NCI-H1417 (cell line): ENCODE measurements at regions not wholly inside any gene's neighbourhood (a gene's known extent, or its start where the extent isn't known, plus 50 kb on each side); places are given as distances from the start of the nearest gene placed in this dataset.
A peak's percentile ranks its signal among the peaks of the same experiment; 100 is the strongest.

Experiments
- DNase-seq, 3 experiments: peaks; one replicate each; lab custom pipeline; 2025; lab: John Stamatoyannopoulos, UW

GRCh38 chr11:28619846-28620540, 511.8 kb downstream of the METTL15 start:
- no peak for DNase-seq

DNA sequence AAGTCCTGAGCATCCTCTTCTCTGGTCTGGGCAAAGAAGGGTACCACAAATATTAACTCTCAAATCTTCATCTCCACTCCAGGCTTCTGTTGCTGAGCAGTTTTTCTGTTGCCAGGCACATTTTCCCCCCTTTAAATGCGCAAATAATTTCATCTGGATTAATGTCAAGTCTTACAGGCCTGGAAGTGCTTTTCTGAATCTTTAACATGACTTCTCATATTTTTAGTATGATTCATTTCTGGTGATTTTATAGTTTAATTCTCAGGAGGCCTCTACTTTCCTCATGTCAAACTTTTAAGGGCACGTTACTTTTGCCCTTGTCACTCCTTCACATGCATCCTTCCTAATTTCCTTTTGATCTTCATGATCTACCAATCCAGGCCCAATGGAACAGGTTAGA, 510.2 kb downstream of the METTL15 start:
- DNase-seq = no peak

- DNase-seq = no peak
Observed at GRCh38 chr11:28616160-28616965, 508.2 kb downstream of the METTL15 start.

- no peak for DNase-seq
Observed at GRCh38 chr11:28615542-28615941, 507.4 kb downstream of the METTL15 start.

GRCh38 chr11:28606930-28607329, 498.7 kb downstream of the METTL15 start:
- no peak for DNase-seq

DNA sequence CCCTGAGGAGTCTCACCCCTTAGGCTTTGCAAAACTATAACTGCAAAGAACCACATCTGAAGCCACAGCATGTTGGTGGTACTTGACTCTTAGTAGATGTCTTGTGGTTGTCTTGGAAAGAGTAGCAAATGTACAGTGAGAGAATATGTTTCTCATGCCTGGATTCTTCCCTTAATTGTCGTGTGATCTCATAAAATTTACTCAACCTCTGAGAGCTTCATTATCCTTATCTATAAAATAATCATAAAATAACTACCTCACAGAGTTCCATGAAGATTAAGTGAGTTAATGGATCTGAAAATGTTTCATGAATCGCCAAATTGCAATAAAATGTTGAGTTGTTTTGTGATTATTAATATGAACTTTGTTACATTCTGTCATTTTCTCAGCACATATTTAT, 491.5 kb downstream of the METTL15 start:
- no peak for DNase-seq

- no peak for DNase-seq
Observed at GRCh38 chr11:28598531-28598930, 490.3 kb downstream of the METTL15 start.

DNA sequence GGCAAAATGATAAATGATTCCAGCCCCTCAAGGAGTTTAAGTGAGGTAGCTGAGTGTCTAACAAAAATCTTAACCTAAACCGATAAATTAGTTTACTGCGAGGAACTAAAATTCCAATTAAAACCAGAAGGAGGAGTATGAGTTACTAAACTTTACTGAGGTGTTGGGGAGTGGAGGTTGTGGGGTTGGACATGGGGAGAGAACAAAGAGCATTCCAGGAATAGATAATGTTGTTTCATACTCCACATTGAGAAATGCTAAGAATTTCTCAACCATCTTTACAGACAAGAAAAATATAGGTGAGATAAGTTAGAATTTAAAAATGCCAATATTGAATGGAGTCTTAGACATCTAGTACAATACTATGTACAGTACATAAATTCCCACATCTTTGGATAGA, 488.6 kb downstream of the METTL15 start:
- no peak for DNase-seq

DNA sequence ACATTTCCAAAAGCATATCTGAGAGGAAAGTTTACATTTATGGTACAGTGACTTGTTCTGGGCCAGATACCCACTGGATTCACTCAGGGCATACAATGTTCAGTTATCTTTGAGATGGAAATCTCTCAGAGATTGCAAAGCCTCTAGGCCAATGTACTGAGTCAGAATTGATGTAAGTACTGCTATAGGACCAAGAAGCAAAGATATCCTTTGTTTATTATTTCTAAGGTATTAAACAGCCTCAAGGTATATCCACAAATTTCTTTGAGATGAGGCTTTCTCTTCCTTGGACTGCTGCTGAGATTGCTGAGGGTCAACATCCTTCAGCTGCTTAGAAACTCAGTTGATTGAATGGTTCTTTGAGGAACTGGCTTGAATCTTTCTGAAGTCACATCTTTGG, 484.0 kb downstream of the METTL15 start:
- DNase-seq = no peak

DNA sequence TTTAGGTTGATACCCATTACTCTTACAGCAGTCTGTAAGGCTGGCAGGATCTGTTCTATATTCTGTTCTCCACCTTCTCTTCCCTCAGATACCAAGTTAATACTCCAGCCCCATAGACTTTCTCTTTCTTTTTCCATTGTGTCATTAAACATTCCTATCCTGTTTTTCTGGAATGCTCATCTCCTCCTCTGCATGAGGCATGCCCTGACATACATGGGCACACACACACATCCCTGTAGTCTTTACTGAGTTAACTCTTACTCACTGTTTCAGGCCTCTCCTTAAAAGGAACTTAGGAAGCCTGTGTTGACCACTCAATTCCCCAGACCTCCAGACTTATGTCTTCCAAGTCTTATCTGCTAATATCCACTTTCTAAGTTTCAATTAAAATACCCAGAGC, 476.8 kb downstream of the METTL15 start:
- DNase-seq = no peak

DNA sequence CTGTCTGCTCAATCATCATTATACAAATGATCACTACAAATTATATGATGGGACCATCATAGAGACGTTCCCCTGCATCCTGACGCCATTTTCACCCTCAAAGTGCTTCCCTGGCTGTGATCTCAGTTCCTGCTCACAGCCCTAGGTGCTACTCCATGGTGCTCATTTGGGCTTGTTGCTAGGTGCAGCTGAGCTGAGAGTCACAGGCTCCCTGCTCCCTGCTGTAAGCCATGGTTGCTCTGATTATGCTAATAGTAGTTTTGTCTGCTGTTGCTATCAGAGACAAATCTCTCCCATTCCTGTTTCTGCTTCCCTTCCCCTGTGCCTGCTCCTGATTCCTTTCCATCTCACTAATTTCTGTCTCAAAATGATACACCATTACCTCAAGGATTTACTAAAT, 474.3 kb downstream of the METTL15 start:
- peak in 2 of 3 experiments; percentile 16 to 18 for DNase-seq

- DNase-seq = peak in 1 of 3 experiments; percentile 7
Observed at GRCh38 chr11:28581286-28582242, 473.4 kb downstream of the METTL15 start.

DNA sequence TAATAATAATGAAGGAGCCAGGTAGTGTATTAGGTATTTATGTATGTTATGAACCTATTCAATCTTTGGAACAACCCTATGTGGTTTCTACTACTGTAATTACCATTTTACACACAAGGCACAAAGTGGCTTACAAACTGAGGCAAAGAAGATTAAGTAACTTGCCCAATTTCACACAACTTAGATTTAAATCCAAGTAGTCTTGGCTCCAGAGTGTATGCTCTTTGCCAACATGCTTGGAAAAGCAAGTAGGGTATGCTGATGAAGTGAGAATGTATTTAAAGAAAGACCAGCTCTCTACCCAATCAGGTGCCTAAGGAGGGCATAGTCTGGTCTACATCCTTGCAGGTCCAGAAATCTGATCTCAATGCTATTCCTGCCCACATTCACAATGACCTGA, 463.2 kb downstream of the METTL15 start:
- no peak for DNase-seq

DNA sequence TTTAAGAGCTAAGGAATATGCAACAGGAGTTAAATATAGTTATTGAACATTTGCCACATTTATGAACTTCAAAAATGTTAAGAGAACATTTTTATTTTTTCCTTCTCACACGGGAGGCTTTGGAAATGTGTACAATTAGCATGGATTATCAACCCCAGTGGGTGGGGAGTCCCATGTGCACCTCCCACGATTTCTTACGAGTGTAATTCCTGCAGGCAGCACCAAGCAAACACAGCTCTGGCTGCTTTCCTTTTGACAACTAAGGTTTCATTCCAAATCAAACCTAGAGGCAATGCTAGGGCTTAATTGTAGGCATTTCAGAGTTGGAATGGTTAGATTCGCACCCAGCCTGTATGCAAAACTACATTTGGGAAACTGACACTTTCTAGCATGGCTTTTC, 460.9 kb downstream of the METTL15 start:
- DNase-seq = no peak

GRCh38 chr11:28566339-28567089, 458.3 kb downstream of the METTL15 start:
- no peak for DNase-seq

DNA sequence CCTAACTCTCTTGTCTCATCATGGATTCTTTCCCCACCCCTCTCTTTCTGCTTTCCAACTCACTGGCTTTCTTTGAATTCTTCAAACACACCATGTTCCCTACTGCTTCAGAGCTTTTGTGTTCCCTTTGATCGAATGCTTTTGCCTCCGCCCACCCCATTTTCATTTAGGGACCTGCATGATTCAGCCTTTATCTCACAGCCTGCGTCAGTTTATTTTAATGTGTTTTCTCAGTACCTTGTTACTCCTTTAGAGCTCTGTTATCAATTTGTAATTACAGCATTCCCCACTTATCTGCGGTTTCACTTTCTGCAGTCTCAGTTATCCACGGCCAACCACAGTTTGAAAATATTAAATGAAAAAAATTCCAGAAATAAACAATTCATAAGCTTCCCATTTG, 451.3 kb downstream of the METTL15 start:
- no peak for DNase-seq

GRCh38 chr11:28547321-28547741, 439.1 kb downstream of the METTL15 start:
- DNase-seq = peak in 2 of 3 experiments; percentile 10 to 67

- DNase-seq = no peak
Observed at GRCh38 chr11:28545536-28545935, 437.3 kb downstream of the METTL15 start.

- DNase-seq = peak in 2 of 3 experiments; percentile 55 to 89
Observed at GRCh38 chr11:28542561-28542960, 434.4 kb downstream of the METTL15 start.

- peak in 2 of 3 experiments; percentile 11 to 55 for DNase-seq
Observed at GRCh38 chr11:28539239-28540030, 431.2 kb downstream of the METTL15 start.

- no peak for DNase-seq
Observed at GRCh38 chr11:28537822-28538221, 429.6 kb downstream of the METTL15 start.
